H9 (cell line): ENCODE measurements at regions not wholly inside any gene's neighbourhood (a gene's known extent, or its start where the extent isn't known, plus 50 kb on each side); places are given as distances from the start of the nearest gene placed in this dataset.

Experiments used
- DNase-seq: peaks from one replicate; pipeline ENCODE4 v3.0.0-alpha.2; 2017
- H2AFZ ChIP-seq: one replicate; pipeline ENCODE4 v1.6.1; 2013; ENCODE audit warnings: mild to moderate bottlenecking, low read length, control low read depth, moderate library complexity
- H2AK5ac ChIP-seq: 2 replicates; pipeline ENCODE4 v1.6.1; 2013; ENCODE audit warnings: low read length, control low read depth, mixed read lengths; ENCODE audit not compliant: insufficient read length
- H2BK120ac ChIP-seq: one replicate; pipeline ENCODE4 v1.6.1; 2013; ENCODE audit warnings: low read depth, mild to moderate bottlenecking, low read length, control low read depth, inconsistent platforms; ENCODE audit not compliant: poor library complexity, severe bottlenecking
- H2BK12ac ChIP-seq: 2 replicates; pipeline ENCODE4 v1.6.1; 2013; ENCODE audit warnings: low read length, control low read depth, mixed read lengths, low read depth; ENCODE audit not compliant: insufficient read length
- H2BK15ac ChIP-seq: 2 replicates; pipeline ENCODE4 v1.6.1; 2013; ENCODE audit warnings: low read depth, low read length, control low read depth
- H2BK20ac ChIP-seq: one replicate; pipeline ENCODE4 v1.6.1; 2013; ENCODE audit warnings: low read depth, mild to moderate bottlenecking, low read length, control low read depth, inconsistent platforms; ENCODE audit not compliant: poor library complexity, severe bottlenecking
- H2BK5ac ChIP-seq: 2 replicates; pipeline ENCODE4 v1.6.1; 2013; ENCODE audit warnings: low read length, control low read depth, mixed read lengths; ENCODE audit not compliant: insufficient read length
- H3K14ac ChIP-seq: 2 replicates; pipeline ENCODE4 v1.6.1; 2013; ENCODE audit warnings: low read length, control low read depth; ENCODE audit not compliant: insufficient read depth
- H3K18ac ChIP-seq: 2 replicates; pipeline ENCODE4 v1.6.1; 2013; ENCODE audit warnings: low read depth, mild to moderate bottlenecking, mixed read lengths, low read length, control low read depth; ENCODE audit not compliant: insufficient read length
- H3K23ac ChIP-seq: 2 replicates; pipeline ENCODE4 v1.6.1; 2013; ENCODE audit warnings: low read length, control low read depth, mixed read lengths, low read depth; ENCODE audit not compliant: insufficient read length
- H3K23me2 ChIP-seq: 2 replicates; pipeline ENCODE4 v1.6.1; 2013; ENCODE audit warnings: low read depth, mild to moderate bottlenecking, mixed read lengths, low read length, control low read depth; ENCODE audit not compliant: insufficient read length, poor library complexity, severe bottlenecking
- H3K27ac ChIP-seq: 2 replicates; pipeline ENCODE4 v1.5.1; 2013; ENCODE audit warnings: low read length, control low read depth, mixed read lengths, low read depth; ENCODE audit not compliant: insufficient read length
- H3K27me3 ChIP-seq: 2 replicates; pipeline ENCODE4 v1.6.1; 2013; ENCODE audit warnings: low read length, control low read depth, inconsistent platforms; ENCODE audit not compliant: insufficient read depth
- H3K4ac ChIP-seq: 2 replicates; pipeline ENCODE4 v1.6.1; 2013; ENCODE audit warnings: low read depth, mild to moderate bottlenecking, control low read depth, inconsistent platforms, low read length, moderate library complexity
- H3K4me1 ChIP-seq: 2 replicates; pipeline ENCODE4 v1.6.1; 2013; ENCODE audit warnings: low read length, control low read depth, inconsistent platforms; ENCODE audit not compliant: insufficient read depth
- H3K4me2 ChIP-seq: 2 replicates; pipeline ENCODE4 v1.6.1; 2013; ENCODE audit warnings: low read length, control low read depth, mixed read lengths; ENCODE audit not compliant: insufficient read length, insufficient read depth
- H3K56ac ChIP-seq: 2 replicates; pipeline ENCODE4 v1.6.1; 2013; ENCODE audit warnings: low read depth, mild to moderate bottlenecking, mixed read lengths, low read length, control low read depth; ENCODE audit not compliant: insufficient read length
- H3K79me1 ChIP-seq: 2 replicates; pipeline ENCODE4 v1.6.1; 2013; ENCODE audit warnings: low read depth, mild to moderate bottlenecking, moderate library complexity, low read length, control low read depth, inconsistent platforms; ENCODE audit not compliant: insufficient read depth, poor library complexity, severe bottlenecking
- H3K79me2 ChIP-seq: 2 replicates; pipeline ENCODE4 v1.6.1; 2013; ENCODE audit warnings: low read length, control low read depth, inconsistent platforms; ENCODE audit not compliant: insufficient read depth
- H3K9ac ChIP-seq: 2 replicates; pipeline ENCODE4 v1.6.1; 2013; ENCODE audit warnings: low read length, control low read depth, mixed read lengths; ENCODE audit not compliant: insufficient read length; ENCODE audit errors: extremely low read depth
- H3K9me3 ChIP-seq: one replicate; pipeline ENCODE4 v1.6.1; 2013; ENCODE audit warnings: low read depth, low read length, inconsistent platforms; ENCODE audit not compliant: control insufficient read depth
- H3T11ph ChIP-seq: one replicate; pipeline ENCODE4 v1.6.1; 2013; ENCODE audit warnings: mild to moderate bottlenecking, low read length, control low read depth, inconsistent platforms
- H4K20me1 ChIP-seq: one replicate; pipeline ENCODE4 v1.6.1; 2013; ENCODE audit not compliant: control insufficient read depth, insufficient read length, insufficient read depth
- H4K5ac ChIP-seq: 2 replicates; pipeline ENCODE4 v1.6.1; 2013; ENCODE audit warnings: low read depth, mild to moderate bottlenecking, mixed read lengths, low read length, control low read depth; ENCODE audit not compliant: insufficient read length
- H4K8ac ChIP-seq: replicated peaks from 2 replicates; pipeline ENCODE4 v1.6.1; 2013; ENCODE audit warnings: low read length, control low read depth, mixed read lengths, low read depth; ENCODE audit not compliant: insufficient read length
- H4K91ac ChIP-seq: 2 replicates; pipeline ENCODE4 v1.6.1; 2013; ENCODE audit warnings: low read depth, mild to moderate bottlenecking, moderate library complexity, mixed read lengths, low read length, control low read depth; ENCODE audit not compliant: insufficient read length
- H3K27ac Mint-ChIP-seq, 3 experiments: 2 replicates in 2 of 3; 3 replicates in 1 of 3; pipeline ENCODE4 v1.8.0; 2020 to 2021; ENCODE audit warnings: mixed read lengths in 3 of 3, mild to moderate bottlenecking in 1 of 3, moderate library complexity in 1 of 3
- H3K27me3 Mint-ChIP-seq: 2 replicates; pipeline ENCODE4 v1.8.0; 2021; ENCODE audit warnings: low read depth, mild to moderate bottlenecking, moderate library complexity, mixed read lengths
- H3K36me3 Mint-ChIP-seq, 3 experiments: 2 replicates in 2 of 3; 3 replicates in 1 of 3; pipeline ENCODE4 v1.8.0; 2020 to 2021; ENCODE audit warnings: low read depth in 3 of 3, mixed read lengths in 3 of 3; ENCODE audit not compliant: insufficient read depth in 1 of 3
- H3K4me1 Mint-ChIP-seq, 2 experiments: 2 replicates each; pipeline ENCODE4 v1.8.0; 2020; ENCODE audit warnings: mixed read lengths in 2 of 2
- H3K4me3 Mint-ChIP-seq, 2 experiments: 2 replicates in 1 of 2; 3 replicates in 1 of 2; pipeline ENCODE4 v1.8.0; 2020 to 2021; ENCODE audit warnings: mild to moderate bottlenecking in 2 of 2, mixed read lengths in 2 of 2, moderate library complexity in 1 of 2
- H3K9me3 Mint-ChIP-seq, 2 experiments: 2 replicates in 1 of 2; 3 replicates in 1 of 2; pipeline ENCODE4 v1.8.0; 2020; ENCODE audit warnings: mild to moderate bottlenecking in 2 of 2, mixed read lengths in 2 of 2, moderate library complexity in 1 of 2
- CTCF ChIP-seq: fragments of 200-600 bp; sonication (generic); conservative IDR thresholded peaks from 3 replicates; pipeline ENCODE4 v1.8.0; 2021; ENCODE audit warnings: antibody characterized with exemption, mild to moderate bottlenecking
- WGBS: extraction: QIAGEN DNeasy Blood & Tissue Kit; methylation state at CpG from one replicate; pipeline ENCODE4 v1.1.7; 2013; ENCODE audit warnings: missing lambda C conversion rate, low lambda C conversion rate, mixed read lengths; ENCODE audit not compliant: insufficient read length; ENCODE audit errors: extremely low coverage; 5-methylcytosine and 5-hydroxymethylcytosine counted together

GRCh38 chr4:95761871-95762270, 78.0 kb upstream of the PDHA2 start:
- Histone ChIP-seq H2BK20ac (no peak overlapping the region), H3T11ph (no peak overlapping the region), H4K8ac (no peak overlapping the region), H3K23ac (no peak overlapping the region), H3K4me2 (no peak overlapping the region), H3K79me1 (no peaks in the 10 kb centered on the region), H4K5ac (no peak overlapping the region), H2BK120ac (no peak overlapping the region), H3K14ac (no peak overlapping the region), H2AK5ac (no peak overlapping the region), H3K27ac (no peak overlapping the region), H3K79me2 (no peaks in the 10 kb centered on the region), H2AFZ (no peak overlapping the region), H3K18ac (no peak overlapping the region), H3K23me2 (no peaks in the 10 kb centered on the region), H3K27me3 (no peaks in the 10 kb centered on the region), H3K9ac (no peak overlapping the region), H3K4ac (no peak overlapping the region), H2BK5ac (no peak overlapping the region), H3K56ac (no peak overlapping the region), H2BK15ac (no peak overlapping the region), H4K20me1 (no peaks in the 10 kb centered on the region), H2BK12ac (no peak overlapping the region), H3K9me3 (no peaks in the 10 kb centered on the region), H3K4me1 (peaks cover 2% of the 10 kb centered on the region; the same call in 1 of the 2 replicates), H4K91ac (no peak overlapping the region)
- Mint-ChIP-seq H3K36me3 (peaks cover 0 to 5% (median 0%) of the 10 kb centered on the region in 3 experiments; a peak in 1 of 7 replicates), H3K4me1 (peaks cover 16 to 20% of the 10 kb centered on the region in 2 experiments), H3K27me3 (no peaks in the 10 kb centered on the region; the same call in 1 of the 2 replicates), H3K9me3 (peaks cover 0 to 4% of the 10 kb centered on the region in 2 experiments; a peak in 2 of 5 replicates), H3K27ac (no peak overlapping the region), H3K4me3 (no peak overlapping the region)
- WGBS = no CpG with 5 or more reads among the region's 3 CpGs
- no peak for TF ChIP-seq CTCF
- DNase-seq = no peak
